ENCODE measurements at regions not wholly inside any gene's neighbourhood (a gene's known extent, or its start where the extent isn't known, plus 50 kb on each side); places are given as distances from the start of the nearest gene placed in this dataset.

GRCh38 chr5:99949361-99949760 is 585.8 kb upstream of the FAM174A start:
- TF ChIP-seq POLR2AphosphoS5 (IDR thresholded peaks at IDR 0.05; ENCODE audit: low read depth, low read length) (no peak), POLR2A (IDR thresholded peaks at IDR 0.05; ENCODE audit: low read depth, low read length) (no peak), TAF1 (IDR thresholded peaks at IDR 0.05; ENCODE audit: borderline replicate concordance, low read depth, low read length) (no peak)
